HT1080 (cell line): ENCODE measurements at regions not wholly inside any gene's neighbourhood (a gene's known extent, or its start where the extent isn't known, plus 50 kb on each side); places are given as distances from the start of the nearest gene placed in this dataset.

ENCODE experiments used
- DNase-seq: peaks from one replicate; pipeline ENCODE4 v3.0.0-alpha.2; 2015; ENCODE audit warnings: low read depth

GRCh38 chr2:211133766-211134165, 577.4 kb downstream of the CPS1 start:
- DNase-seq, result peak; percentile 3

GRCh38 chr2:211138551-211138950, 582.2 kb downstream of the CPS1 start:
- DNase-seq, result no peak

GRCh38 chr2:211141646-211142045, 585.2 kb downstream of the CPS1 start:
- DNase-seq, result no peak

- DNase-seq, result peak; percentile 57
Observed at GRCh38 chr2:211144078-211144477, 587.7 kb downstream of the CPS1 start.

- no peak for DNase-seq
Observed at GRCh38 chr2:211144974-211145665, 588.7 kb downstream of the CPS1 start.

GRCh38 chr2:211149731-211150130, 593.3 kb downstream of the CPS1 start:
- DNase-seq, result no peak

GRCh38 chr2:211157211-211157610, 600.8 kb downstream of the CPS1 start:
- DNase-seq, result no peak

- DNase-seq, result peak; percentile 28
Observed at GRCh38 chr2:211157856-211158463, 601.6 kb downstream of the CPS1 start.

- DNase-seq, result no peak
Observed at GRCh38 chr2:211159972-211160371, 603.6 kb downstream of the CPS1 start.

- DNase-seq, result no peak
Observed at GRCh38 chr2:211161236-211161635, 604.8 kb downstream of the CPS1 start.

- no peak for DNase-seq
Observed at GRCh38 chr2:211162911-211163310, 606.5 kb downstream of the CPS1 start.

GRCh38 chr2:211170843-211171242, 614.4 kb downstream of the CPS1 start:
- DNase-seq, result no peak

GRCh38 chr2:211174021-211174420, 617.6 kb downstream of the CPS1 start:
- DNase-seq, result no peak

GRCh38 chr2:211174631-211175030, 618.2 kb downstream of the CPS1 start:
- no peak for DNase-seq

- no peak for DNase-seq
Observed at GRCh38 chr2:211175956-211176355, 619.6 kb downstream of the CPS1 start.

GRCh38 chr2:211176514-211177141, 620.2 kb downstream of the CPS1 start:
- DNase-seq, result no peak

- peak; percentile 10 for DNase-seq
Observed at GRCh38 chr2:211181626-211182025, 625.2 kb downstream of the CPS1 start.

GRCh38 chr2:211187602-211188001, 631.2 kb downstream of the CPS1 start:
- no peak for DNase-seq

- no peak for DNase-seq
Observed at GRCh38 chr2:211203986-211204385, 647.6 kb downstream of the CPS1 start.

- DNase-seq, result no peak
Observed at GRCh38 chr2:211204456-211204855, 648.1 kb downstream of the CPS1 start.

- DNase-seq, result no peak
Observed at GRCh38 chr2:211204902-211205301, 648.5 kb downstream of the CPS1 start.

- DNase-seq, result no peak
Observed at GRCh38 chr2:211205358-211205757, 649.0 kb downstream of the CPS1 start.

GRCh38 chr2:211205836-211206235, 649.4 kb downstream of the CPS1 start:
- no peak for DNase-seq
